Neural progenitor cell (in vitro differentiated cells): ENCODE measurements at regions not wholly inside any gene's neighbourhood (a gene's known extent, or its start where the extent isn't known, plus 50 kb on each side); places are given as distances from the start of the nearest gene placed in this dataset.

ENCODE experiments used
- CTCF ChIP-seq: fragments of 200-600 bp; sonication (generic); IDR thresholded peaks from 2 replicates; pipeline ENCODE4 v1.5.1; 2017; ENCODE audit warnings: antibody characterized with exemption, mild to moderate bottlenecking
- EZH2 ChIP-seq: fragments of 200-600 bp; sonication (generic); IDR thresholded peaks from 2 replicates; pipeline ENCODE4 v1.6.1; 2017; ENCODE audit warnings: antibody characterized with exemption, mild to moderate bottlenecking, moderate library complexity
- EZH2phosphoT487 ChIP-seq: fragments of 200-600 bp; sonication (generic); IDR thresholded peaks from 2 replicates; pipeline ENCODE4 v1.6.1; 2017; ENCODE audit warnings: antibody characterized with exemption

- no peak for TF ChIP-seq EZH2
- no peak for TF ChIP-seq CTCF
- TF ChIP-seq EZH2phosphoT487, result no peak
These were observed 71.5 kb upstream of the BMP2 start for GRCh38 chr20:6696001-6696400.
